Lower leg skin (tissue), 4 donors: ENCODE measurements at regions not wholly inside any gene's neighbourhood (a gene's known extent, or its start where the extent isn't known, plus 50 kb on each side); places are given as distances from the start of the nearest gene placed in this dataset.

Source experiments
- DNase-seq, 2 donors: peaks; one replicate each; pipeline ENCODE4 v3.0.0-alpha.2; 2019; ENCODE audit warnings: low spot score in 2 of 2
- H3K4me3 ChIP-seq: fragments of 200-600 bp; sonication (generic); 2 replicates; pipeline ENCODE4 v1.5.1; 2017; ENCODE audit warnings: mild to moderate bottlenecking, low read depth; ENCODE audit not compliant: poor library complexity, severe bottlenecking
- POLR2A ChIP-seq, 2 donors: fragments of 450-650 bp; IDR thresholded peaks; one replicate each; pipeline ENCODE4 v1.6.1; 2016 to 2017; ENCODE audit warnings: antibody characterized with exemption in 2 of 2, mild to moderate bottlenecking in 1 of 2, moderate library complexity in 1 of 2
- WGBS, 2 donors: methylation state at CpG; one replicate each; pipeline ENCODE4 v1.1.5; 2018; 5-methylcytosine and 5-hydroxymethylcytosine counted together
- intact Hi-C: fragments of 100-400 bp; cut with DNase I; formaldehyde crosslinking; loops from one replicate; pipeline ENCODE4 v1.15.0; 2023; ENCODE audit warnings: low total_unique reads
- TF ChIP-seq, protein P1 (sequence below), 3 donors: fragments of 450-650 bp; IDR thresholded peaks; one replicate each; pipeline ENCODE4 v1.5.1; 2016; ENCODE audit warnings: antibody characterized with exemption in 3 of 3, mild to moderate bottlenecking in 3 of 3, moderate library complexity in 2 of 3

- H3K4me3 ChIP-seq: no peak overlapping the region
- TF ChIP-seq, protein P1, sequence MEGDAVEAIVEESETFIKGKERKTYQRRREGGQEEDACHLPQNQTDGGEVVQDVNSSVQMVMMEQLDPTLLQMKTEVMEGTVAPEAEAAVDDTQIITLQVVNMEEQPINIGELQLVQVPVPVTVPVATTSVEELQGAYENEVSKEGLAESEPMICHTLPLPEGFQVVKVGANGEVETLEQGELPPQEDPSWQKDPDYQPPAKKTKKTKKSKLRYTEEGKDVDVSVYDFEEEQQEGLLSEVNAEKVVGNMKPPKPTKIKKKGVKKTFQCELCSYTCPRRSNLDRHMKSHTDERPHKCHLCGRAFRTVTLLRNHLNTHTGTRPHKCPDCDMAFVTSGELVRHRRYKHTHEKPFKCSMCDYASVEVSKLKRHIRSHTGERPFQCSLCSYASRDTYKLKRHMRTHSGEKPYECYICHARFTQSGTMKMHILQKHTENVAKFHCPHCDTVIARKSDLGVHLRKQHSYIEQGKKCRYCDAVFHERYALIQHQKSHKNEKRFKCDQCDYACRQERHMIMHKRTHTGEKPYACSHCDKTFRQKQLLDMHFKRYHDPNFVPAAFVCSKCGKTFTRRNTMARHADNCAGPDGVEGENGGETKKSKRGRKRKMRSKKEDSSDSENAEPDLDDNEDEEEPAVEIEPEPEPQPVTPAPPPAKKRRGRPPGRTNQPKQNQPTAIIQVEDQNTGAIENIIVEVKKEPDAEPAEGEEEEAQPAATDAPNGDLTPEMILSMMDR (IDR thresholded peaks at IDR 0.05): no peak
- no peak for TF ChIP-seq POLR2A (IDR thresholded peaks at IDR 0.05)
- 52 to 63% methylated on average over 5 of the region's 5 CpGs for WGBS, 2 donors
- intact Hi-C loops: no loop called here
- DNase-seq: no peak
Observed at GRCh38 chr7:16066805-16067459, 354.4 kb downstream of the CRPPA start.

GRCh38 chr7:16065939-16066338 lies 355.4 kb downstream of the CRPPA start:
- intact Hi-C loops: no loop called here

DNA sequence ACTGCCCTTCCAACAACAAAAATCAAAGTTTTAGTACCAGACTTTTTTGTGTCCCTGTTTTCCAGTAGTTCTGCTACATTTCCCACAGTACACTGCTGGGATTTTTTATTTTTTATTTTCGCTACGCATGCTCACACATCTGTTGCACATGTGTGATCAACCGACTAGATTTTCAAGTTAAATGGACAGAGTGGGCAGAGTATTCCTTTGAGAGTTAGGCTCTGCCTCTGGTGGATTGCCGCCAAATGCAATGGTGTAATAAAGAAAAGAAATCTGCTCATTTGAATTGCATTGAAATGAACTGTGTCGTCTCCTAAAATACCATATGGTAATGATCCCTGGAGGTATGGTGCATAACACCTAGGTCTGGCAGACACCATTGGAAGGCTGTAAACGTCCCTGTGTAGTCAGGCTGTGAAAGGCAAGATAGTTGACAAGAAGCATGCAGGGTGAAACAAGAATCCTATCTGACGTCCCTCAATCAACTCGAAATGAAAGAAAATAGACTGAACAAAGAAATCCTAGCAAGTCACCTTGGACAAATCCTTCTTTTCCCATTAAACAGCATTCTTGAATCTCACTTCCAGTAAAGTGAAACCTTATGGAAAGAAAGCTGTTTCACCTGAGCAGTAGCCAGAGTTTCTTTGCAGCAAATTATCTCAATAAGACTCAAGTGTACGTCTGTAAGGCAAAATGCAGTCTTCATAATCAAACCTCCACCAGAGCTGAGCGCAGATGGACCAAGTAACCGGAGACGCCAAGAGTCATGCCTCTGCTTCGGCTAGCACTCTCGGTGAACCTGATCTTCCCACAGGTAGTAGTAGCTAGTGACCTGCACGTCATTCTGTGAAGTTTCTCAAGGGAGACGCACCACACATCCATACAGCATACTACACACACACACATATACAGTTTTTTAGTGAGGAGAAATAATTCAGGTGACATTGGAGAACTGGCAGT lies 357.3 kb downstream of the CRPPA start:
- H3K4me3 ChIP-seq: no peak overlapping the region
- TF ChIP-seq, protein P1 (IDR thresholded peaks at IDR 0.05): no peak
- no peak for TF ChIP-seq POLR2A (IDR thresholded peaks at IDR 0.05)

More at GRCh38 chr7:16065939-16066338, 355.4 kb downstream of the CRPPA start:
- no peak for DNase-seq
- H3K4me3 ChIP-seq: no peak overlapping the region
- no peak for TF ChIP-seq POLR2A (IDR thresholded peaks at IDR 0.05)
- TF ChIP-seq, protein P1 (IDR thresholded peaks at IDR 0.05): no peak

DNA sequence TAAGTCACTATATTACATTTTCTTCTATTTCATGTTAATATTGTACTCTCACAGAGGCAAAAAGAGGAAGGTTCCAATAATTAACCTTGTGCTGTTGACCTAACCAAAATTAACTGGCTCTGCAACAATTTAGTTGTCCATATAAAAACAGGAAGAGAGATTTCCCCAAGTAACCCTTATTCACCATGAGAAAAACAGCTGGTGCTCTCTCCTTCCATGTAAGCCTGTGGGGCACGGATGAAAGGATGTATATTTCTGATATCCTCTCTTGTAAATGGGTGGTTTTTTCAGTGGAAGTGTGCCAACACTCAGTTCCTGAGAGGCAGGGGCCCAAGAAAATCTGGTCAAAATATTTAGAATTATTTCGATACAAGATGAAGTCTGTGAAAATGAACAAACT lies 358.1 kb downstream of the CRPPA start:
- 36 to 48% methylated on average over 2 of the region's 2 CpGs for WGBS, 2 donors
- intact Hi-C loops: no loop called here

More for the DNA sequence above, 357.3 kb downstream of the CRPPA start:
- intact Hi-C loops: no loop called here
- 55 to 59% methylated on average over 16 of the region's 16 CpGs for whole genome bisulfite sequencing, 2 donors
- DNase-seq: no peak

GRCh38 chr7:16062269-16062668 lies 359.1 kb downstream of the CRPPA start:
- TF ChIP-seq, protein P1 (IDR thresholded peaks at IDR 0.05): no peak
- no peak for TF ChIP-seq POLR2A (IDR thresholded peaks at IDR 0.05)
- DNase-seq: no peak
- intact Hi-C loops: no loop called here
- no peak overlapping the region for H3K4me3 ChIP-seq
- WGBS, 2 donors: 8 to 11% methylated on average over 1 of the region's 1 CpG

More for the DNA sequence above, 358.1 kb downstream of the CRPPA start:
- TF ChIP-seq POLR2A (IDR thresholded peaks at IDR 0.05): no peak
- TF ChIP-seq, protein P1 (IDR thresholded peaks at IDR 0.05): no peak
- H3K4me3 ChIP-seq: no peak overlapping the region
- DNase-seq: no peak
